HG03432 (cell line): ENCODE measurements at regions not wholly inside any gene's neighbourhood (a gene's known extent, or its start where the extent isn't known, plus 50 kb on each side); places are given as distances from the start of the nearest gene placed in this dataset.
"Not testable (repeated sequence)": the region's sequence is repeated elsewhere in the genome, so short reads cannot be mapped to it uniquely, and the experiment has no call there.

Source experiments
- ATAC-seq: cut with Tn5 transposase; IDR thresholded peaks from one replicate; pipeline ENCODE4 v1.9.1; 2021; ENCODE audit warnings: mild to moderate bottlenecking, moderate library complexity; ENCODE audit not compliant: unreplicated experiment

DNA sequence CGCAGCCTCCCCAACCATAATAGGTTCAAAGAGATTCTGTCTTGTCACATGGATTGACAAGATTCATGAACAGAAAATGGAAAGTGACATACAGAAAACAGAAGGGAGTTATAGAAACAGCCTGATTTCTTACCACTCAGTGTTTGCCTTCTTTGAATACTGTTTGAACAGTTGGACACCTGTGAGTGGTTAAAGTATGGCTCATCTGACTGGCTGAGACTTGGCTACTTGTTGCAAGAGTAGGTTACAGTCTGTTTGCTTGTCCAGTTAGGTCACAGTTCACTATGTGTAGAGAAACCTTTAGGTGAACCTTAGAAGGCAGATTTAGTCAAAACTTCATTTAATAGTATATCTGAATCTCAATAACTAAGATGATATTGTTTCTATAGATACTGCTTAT, 1003.9 kb upstream of the EPHA6 start:
- ATAC-seq, result no peak

DNA sequence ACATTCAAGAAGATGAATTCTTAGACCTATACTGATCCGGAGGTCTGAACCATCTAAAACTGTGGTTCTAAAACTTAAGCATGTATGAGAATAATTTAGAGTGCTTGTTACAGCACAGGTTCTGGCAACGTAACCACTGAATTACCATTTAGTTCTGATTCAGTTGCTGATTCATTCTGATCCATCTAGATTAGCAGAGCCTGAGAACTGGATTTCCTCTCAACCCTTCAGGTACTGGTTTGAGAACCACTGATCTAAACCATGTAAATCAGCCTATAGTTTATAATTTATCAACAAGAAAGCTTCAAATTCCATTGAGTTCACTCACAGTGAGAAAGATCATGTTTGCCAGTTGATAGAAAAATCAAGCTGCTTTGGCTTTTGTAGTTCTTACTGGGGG, 1001.1 kb upstream of the EPHA6 start:
- ATAC-seq, result no peak

DNA sequence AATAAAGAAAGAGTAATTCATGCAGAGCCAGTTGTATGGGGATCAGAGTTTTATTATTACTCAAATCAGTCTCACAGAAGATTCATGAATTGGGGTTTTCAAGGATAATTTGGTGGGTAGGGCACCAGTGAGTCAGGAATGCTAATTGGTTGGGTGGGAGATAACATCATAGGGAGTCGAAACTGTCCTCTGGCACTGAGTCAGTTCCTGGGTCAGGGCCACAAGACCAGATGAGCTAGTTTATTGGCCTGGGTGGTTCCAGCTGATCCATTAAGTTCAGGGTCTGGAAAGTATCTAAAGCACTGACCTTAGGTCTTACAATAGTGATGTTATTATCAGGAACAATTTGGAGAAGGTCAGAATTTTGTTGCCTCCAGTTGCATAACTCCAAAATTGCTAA, 998.6 kb upstream of the EPHA6 start:
- ATAC-seq, result no peak

GRCh38 chr3:95826419-95826818, 988.0 kb upstream of the EPHA6 start:
- no peak for ATAC-seq

DNA sequence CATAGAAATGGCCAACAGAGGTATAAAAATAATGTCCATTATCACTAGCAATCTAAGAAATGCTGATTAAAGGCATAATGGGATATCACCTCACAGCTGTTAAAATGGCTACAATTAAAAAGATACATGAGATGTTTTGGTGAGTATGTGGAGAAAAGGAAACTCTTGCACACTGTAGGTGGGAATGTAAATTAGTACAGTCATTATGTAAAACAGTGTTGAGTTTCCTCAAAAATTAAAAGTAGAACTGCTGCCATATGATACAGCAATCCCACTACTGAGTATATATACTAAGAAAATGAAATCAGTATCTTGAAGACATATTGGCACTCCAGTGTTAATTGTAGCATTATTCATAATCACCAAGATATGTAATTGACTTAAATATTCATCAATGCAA, 982.2 kb upstream of the EPHA6 start:
- ATAC-seq, result no peak

DNA sequence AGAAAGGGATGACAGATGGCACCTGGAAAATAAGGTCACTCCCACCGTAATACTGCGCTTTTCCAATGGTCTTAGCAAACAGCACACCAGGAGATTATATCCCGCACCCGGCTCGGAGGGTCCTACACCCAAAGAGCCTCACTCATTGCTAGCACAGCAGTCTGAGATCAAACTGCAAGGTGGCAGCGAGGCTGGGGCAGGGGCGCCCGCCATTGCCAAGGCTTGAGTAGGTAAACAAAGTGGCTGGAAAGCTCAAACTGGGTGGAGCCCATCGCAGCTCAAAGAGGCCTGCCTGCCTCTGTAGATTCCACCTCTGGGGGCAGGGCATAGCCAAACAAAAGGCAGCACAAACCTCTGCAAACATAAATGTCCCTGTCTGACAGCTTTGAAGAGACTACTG, 953.8 kb upstream of the EPHA6 start:
- ATAC-seq, result not testable (repeated sequence)

DNA sequence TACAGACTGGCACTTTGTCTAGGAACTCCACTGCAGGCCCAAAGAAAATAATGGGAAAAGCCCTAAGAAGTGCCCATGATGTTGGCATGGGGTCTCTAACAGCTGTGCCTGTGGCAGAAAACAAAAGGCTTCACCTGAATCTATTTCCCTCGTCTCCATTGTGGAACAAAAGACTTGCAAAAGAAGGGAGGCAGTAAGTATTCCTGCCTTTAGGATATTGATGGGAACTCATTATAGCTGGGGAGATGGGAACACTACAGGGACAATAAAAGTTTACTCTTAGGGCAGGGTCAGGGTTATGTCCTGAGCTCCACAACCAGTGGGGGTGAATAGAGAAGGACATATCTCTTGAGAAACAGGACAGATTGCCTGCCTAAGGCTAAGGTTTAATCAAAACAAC, 930.6 kb upstream of the EPHA6 start:
- no peak for ATAC-seq

- no peak for ATAC-seq
These were observed 927.8 kb upstream of the EPHA6 start for GRCh38 chr3:95886616-95887015.

- no peak for ATAC-seq
These were observed 927.3 kb upstream of the EPHA6 start for GRCh38 chr3:95887114-95887513.

- no peak for ATAC-seq
These were observed 919.6 kb upstream of the EPHA6 start for GRCh38 chr3:95894820-95895219.

GRCh38 chr3:95899494-95899893, 914.9 kb upstream of the EPHA6 start:
- no peak for ATAC-seq

DNA sequence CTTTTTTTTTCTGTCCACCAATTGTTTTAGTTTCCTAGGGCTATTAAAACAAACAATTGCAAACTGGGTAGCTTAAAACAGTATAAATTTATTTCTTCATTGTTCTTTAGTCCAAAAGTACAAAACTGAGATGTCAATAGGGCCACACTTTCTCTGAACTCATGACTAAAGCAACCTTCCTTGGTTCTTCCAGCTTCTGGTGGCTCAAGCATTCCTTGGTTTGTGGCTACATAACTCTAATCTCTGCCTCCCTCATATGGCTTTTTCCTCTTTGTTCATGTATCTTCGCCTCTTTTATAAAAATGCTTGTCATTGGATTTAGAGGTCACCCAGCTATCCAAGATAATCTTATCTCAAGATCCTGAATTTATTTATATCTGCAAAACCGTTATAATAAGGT, 914.5 kb upstream of the EPHA6 start:
- ATAC-seq, result no peak

DNA sequence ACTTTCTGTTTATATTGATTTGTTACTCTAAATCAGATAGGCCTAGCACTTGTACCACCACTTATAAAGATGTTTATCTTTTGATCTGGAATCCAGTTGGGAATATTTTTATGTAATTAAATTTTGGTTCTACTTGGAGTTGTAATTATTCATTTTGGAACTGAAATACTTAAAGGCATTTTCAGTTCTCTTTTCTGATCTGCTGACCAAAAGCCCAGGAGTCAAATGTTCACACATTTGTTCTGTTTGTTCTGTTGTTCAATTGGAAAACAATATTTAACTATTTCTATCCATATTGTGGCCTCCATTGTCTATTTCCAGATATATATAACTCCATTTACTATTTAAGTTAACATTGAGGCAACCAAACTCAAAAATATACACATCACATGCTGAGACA, 912.4 kb upstream of the EPHA6 start:
- ATAC-seq, result no peak

- ATAC-seq, result no peak
These were observed 909.2 kb upstream of the EPHA6 start for GRCh38 chr3:95905182-95905581.

GRCh38 chr3:95911767-95912166, 902.6 kb upstream of the EPHA6 start:
- no peak for ATAC-seq

GRCh38 chr3:95923496-95924210, 890.7 kb upstream of the EPHA6 start:
- ATAC-seq, result no peak

- ATAC-seq, result no peak
These were observed 887.4 kb upstream of the EPHA6 start for GRCh38 chr3:95926904-95927501.

DNA sequence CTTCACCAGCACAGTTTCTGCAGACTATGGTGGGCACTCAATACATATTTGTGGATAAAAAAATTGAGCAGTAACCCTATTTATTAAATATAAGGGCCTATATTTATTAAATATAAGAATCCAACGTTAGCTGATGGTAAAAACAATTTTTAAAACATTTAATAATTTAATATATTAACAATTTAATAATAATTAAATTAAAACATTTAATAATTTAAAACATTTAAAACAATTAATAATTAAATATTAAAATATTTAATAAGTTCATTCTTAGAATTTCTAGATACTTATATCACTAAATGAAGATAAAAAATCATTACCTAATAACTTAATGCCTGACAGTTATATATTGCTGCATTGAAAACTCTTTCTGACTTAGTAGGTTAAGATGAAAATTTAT, 880.2 kb upstream of the EPHA6 start:
- no peak for ATAC-seq

DNA sequence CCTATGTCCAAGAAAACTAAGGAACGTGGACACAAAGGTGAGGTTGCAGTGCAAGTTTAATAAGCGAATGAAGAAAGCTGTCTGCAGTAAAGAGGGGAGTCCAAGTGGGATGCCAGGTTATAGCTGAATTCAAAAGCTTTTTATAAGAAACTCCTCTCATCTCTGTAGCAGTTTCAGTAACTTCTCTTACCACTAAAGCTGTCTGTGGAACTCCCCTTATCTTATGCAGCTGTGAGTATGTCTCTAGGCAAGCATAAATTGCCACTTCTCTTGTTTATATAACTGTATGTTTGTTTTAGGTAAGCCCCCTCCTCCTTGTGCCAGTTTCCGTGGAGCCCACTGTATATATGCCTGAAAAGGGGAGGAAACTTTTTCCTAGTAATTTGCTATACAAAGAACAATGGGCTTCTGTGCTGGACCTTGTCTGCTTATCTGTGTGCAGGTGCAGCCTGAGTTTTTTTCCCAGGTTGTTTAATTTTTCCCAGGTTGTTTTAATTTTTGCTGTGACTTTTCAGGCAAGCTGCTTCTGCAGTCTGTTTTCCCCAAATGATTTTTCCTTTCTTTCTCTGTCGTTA, 875.1 kb upstream of the EPHA6 start:
- ATAC-seq, result no peak

GRCh38 chr3:95965704-95966336, 848.6 kb upstream of the EPHA6 start:
- ATAC-seq, result no peak

DNA sequence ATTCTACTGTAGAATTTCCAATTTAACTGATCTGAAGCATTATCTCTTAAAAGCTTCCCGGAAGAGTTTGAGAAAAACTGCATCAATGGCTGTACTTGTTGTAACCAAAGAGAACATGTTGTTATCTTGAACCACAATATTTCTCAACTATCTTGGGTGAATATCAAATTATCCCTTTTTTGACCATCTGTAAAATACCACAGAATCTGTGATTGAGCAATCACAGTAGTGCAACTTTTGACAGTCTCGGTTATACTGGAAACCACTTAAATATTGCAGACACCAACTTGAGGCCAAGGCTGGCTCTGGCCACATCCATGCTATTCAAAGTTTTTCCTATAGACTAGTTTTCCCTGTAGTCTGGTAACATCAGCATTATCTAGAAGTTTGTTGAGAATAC, 842.8 kb upstream of the EPHA6 start:
- no peak for ATAC-seq

DNA sequence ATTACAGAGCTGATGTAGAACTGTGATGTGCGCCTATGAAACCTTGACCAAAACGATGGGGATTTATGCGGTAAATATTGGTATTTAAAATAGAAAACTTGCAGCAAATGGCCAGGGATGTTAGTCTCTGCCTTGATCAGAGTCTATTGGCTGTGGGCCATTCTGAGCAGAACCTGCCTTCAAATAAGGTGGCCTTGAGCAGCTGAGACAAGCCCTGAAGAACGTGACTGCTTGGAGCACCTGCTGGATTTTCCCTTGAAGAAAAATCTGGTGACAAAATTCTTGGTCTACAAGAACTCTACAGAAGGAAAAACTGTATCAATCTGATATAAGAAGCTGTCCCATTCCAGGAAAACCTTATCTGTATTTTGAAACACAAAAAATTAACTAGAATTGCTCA, 820.1 kb upstream of the EPHA6 start:
- ATAC-seq, result no peak
